Immature natural killer cell (primary cell): ENCODE measurements at regions not wholly inside any gene's neighbourhood (a gene's known extent, or its start where the extent isn't known, plus 50 kb on each side); places are given as distances from the start of the nearest gene placed in this dataset.

Experiments
- DNase-seq, 3 donors: peaks; one replicate each; pipeline ENCODE4 v3.0.0; 2022; ENCODE audit warnings: mixed read lengths in 1 of 3
- H3K27ac Mint-ChIP-seq, 6 donors: one replicate each; pipeline ENCODE4 v1.8.0; 2020; ENCODE audit warnings: mixed read lengths in 6 of 6, mild to moderate bottlenecking in 5 of 6, inconsistent platforms in 4 of 6, moderate library complexity in 3 of 6
- H3K27me3 Mint-ChIP-seq, 3 donors: one replicate each; pipeline ENCODE4 v1.8.0; 2020 to 2021; ENCODE audit warnings: low read depth in 3 of 3, mild to moderate bottlenecking in 3 of 3, mixed read lengths in 3 of 3, moderate library complexity in 3 of 3, inconsistent platforms in 1 of 3
- H3K36me3 Mint-ChIP-seq, 3 donors: one replicate each; pipeline ENCODE4 v1.8.0; 2020; ENCODE audit warnings: mixed read lengths in 3 of 3, inconsistent platforms in 2 of 3, mild to moderate bottlenecking in 2 of 3
- H3K4me1 Mint-ChIP-seq, 2 donors: one replicate each; pipeline ENCODE4 v1.8.0; 2020; ENCODE audit warnings: inconsistent platforms in 2 of 2, mild to moderate bottlenecking in 2 of 2, mixed read lengths in 2 of 2, moderate library complexity in 1 of 2
- H3K4me3 Mint-ChIP-seq, 5 donors: one replicate each; pipeline ENCODE4 v1.8.0; 2020; ENCODE audit warnings: mild to moderate bottlenecking in 5 of 5, mixed read lengths in 5 of 5, inconsistent platforms in 3 of 5, moderate library complexity in 3 of 5
- H3K9me3 Mint-ChIP-seq, 6 donors: one replicate each; pipeline ENCODE4 v1.8.0; 2020; ENCODE audit warnings: mild to moderate bottlenecking in 6 of 6, mixed read lengths in 6 of 6, inconsistent platforms in 4 of 6, moderate library complexity in 3 of 6

- Mint-ChIP-seq H3K4me1 (no peaks in the 10 kb centered on the region), H3K27me3 (no peaks in the 10 kb centered on the region), H3K4me3 (no peak overlapping the region), H3K9me3 (peaks cover 0 to 11% (median under 1%) of the 10 kb centered on the region in 6 donors), H3K27ac (no peak overlapping the region), H3K36me3 (no peaks in the 10 kb centered on the region)
- DNase-seq, result no peak
Measured at GRCh38 chr4:34720571-34720970, 1523.7 kb downstream of the ARAP2 start.

- Mint-ChIP-seq H3K27ac (no peak overlapping the region), H3K9me3 (peaks cover 0 to 10% (median 1%) of the 10 kb centered on the region in 6 donors), H3K27me3 (no peaks in the 10 kb centered on the region), H3K4me3 (no peak overlapping the region), H3K36me3 (no peaks in the 10 kb centered on the region), H3K4me1 (no peaks in the 10 kb centered on the region)
- no peak for DNase-seq
Measured at GRCh38 chr4:34721835-34722234, 1522.5 kb downstream of the ARAP2 start.

- Mint-ChIP-seq H3K4me3 (no peak overlapping the region), H3K27ac (no peak overlapping the region), H3K9me3 (peaks cover 0 to 17% (median 7%) of the 10 kb centered on the region in 6 donors), H3K27me3 (no peaks in the 10 kb centered on the region), H3K36me3 (no peaks in the 10 kb centered on the region), H3K4me1 (no peaks in the 10 kb centered on the region)
- no peak for DNase-seq
Measured at GRCh38 chr4:34723605-34724004, 1520.7 kb downstream of the ARAP2 start.

- Mint-ChIP-seq H3K4me3 (no peak overlapping the region), H3K9me3 (peaks cover 0 to 17% (median 7%) of the 10 kb centered on the region in 6 donors), H3K4me1 (no peaks in the 10 kb centered on the region), H3K27me3 (no peaks in the 10 kb centered on the region), H3K27ac (no peak overlapping the region), H3K36me3 (no peaks in the 10 kb centered on the region)
- no peak for DNase-seq
Measured at GRCh38 chr4:34724491-34724890, 1519.8 kb downstream of the ARAP2 start.

- Mint-ChIP-seq H3K27ac (no peak overlapping the region), H3K27me3 (no peaks in the 10 kb centered on the region), H3K36me3 (no peaks in the 10 kb centered on the region), H3K4me3 (no peak overlapping the region), H3K9me3 (peaks cover 5 to 25% (median 13%) of the 10 kb centered on the region in 6 donors), H3K4me1 (no peaks in the 10 kb centered on the region)
- no peak for DNase-seq
Measured at GRCh38 chr4:34731070-34731469, 1513.2 kb downstream of the ARAP2 start.

GRCh38 chr4:34732176-34732950 is 1512.0 kb downstream of the ARAP2 start:
- H3K27me3 Mint-ChIP-seq, result no peaks in the 10 kb centered on the region
- no peak overlapping the region for H3K27ac Mint-ChIP-seq
- H3K9me3 Mint-ChIP-seq, result peaks cover 5 to 21% (median 12%) of the 10 kb centered on the region in 6 donors
- no peaks in the 10 kb centered on the region for H3K4me1 Mint-ChIP-seq
- H3K4me3 Mint-ChIP-seq, result no peak overlapping the region
- no peaks in the 10 kb centered on the region for H3K36me3 Mint-ChIP-seq
- DNase-seq, result no peak

GRCh38 chr4:34733185-34733941 is 1511.0 kb downstream of the ARAP2 start:
- Mint-ChIP-seq H3K9me3 (peaks cover 5 to 20% (median 8%) of the 10 kb centered on the region in 6 donors), H3K27me3 (no peaks in the 10 kb centered on the region), H3K4me1 (no peaks in the 10 kb centered on the region), H3K4me3 (no peak overlapping the region), H3K27ac (no peak overlapping the region), H3K36me3 (no peaks in the 10 kb centered on the region)
- DNase-seq, result no peak

GRCh38 chr4:34766935-34767334 is 1477.4 kb downstream of the ARAP2 start:
- Mint-ChIP-seq H3K9me3 (peaks cover 5 to 18% (median 7%) of the 10 kb centered on the region in 6 donors), H3K4me3 (no peak overlapping the region), H3K27ac (no peak overlapping the region), H3K27me3 (no peaks in the 10 kb centered on the region), H3K4me1 (no peaks in the 10 kb centered on the region), H3K36me3 (no peaks in the 10 kb centered on the region)
- no peak for DNase-seq

GRCh38 chr4:34767407-34767806 is 1476.9 kb downstream of the ARAP2 start:
- DNase-seq, result no peak
- Mint-ChIP-seq H3K27me3 (no peaks in the 10 kb centered on the region), H3K4me3 (no peak overlapping the region), H3K9me3 (peaks cover 5 to 18% (median 7%) of the 10 kb centered on the region in 6 donors), H3K4me1 (no peaks in the 10 kb centered on the region), H3K36me3 (no peaks in the 10 kb centered on the region), H3K27ac (no peak overlapping the region)

GRCh38 chr4:34771632-34772031 is 1472.7 kb downstream of the ARAP2 start:
- H3K27me3 Mint-ChIP-seq, result no peaks in the 10 kb centered on the region
- no peak for DNase-seq
- no peaks in the 10 kb centered on the region for H3K36me3 Mint-ChIP-seq
- no peak overlapping the region for H3K4me3 Mint-ChIP-seq
- no peaks in the 10 kb centered on the region for H3K4me1 Mint-ChIP-seq
- H3K27ac Mint-ChIP-seq, result no peak overlapping the region
- H3K9me3 Mint-ChIP-seq, result peaks cover 8 to 28% (median 13%) of the 10 kb centered on the region in 6 donors

GRCh38 chr4:34790131-34790530 is 1454.2 kb downstream of the ARAP2 start:
- peaks cover 0 to 22% (median 8%) of the 10 kb centered on the region in 6 donors for H3K9me3 Mint-ChIP-seq
- no peaks in the 10 kb centered on the region for H3K36me3 Mint-ChIP-seq
- H3K27me3 Mint-ChIP-seq, result no peaks in the 10 kb centered on the region
- H3K4me3 Mint-ChIP-seq, result no peak overlapping the region
- H3K27ac Mint-ChIP-seq, result no peak overlapping the region
- no peak for DNase-seq
- H3K4me1 Mint-ChIP-seq, result no peaks in the 10 kb centered on the region

- Mint-ChIP-seq H3K4me1 (no peaks in the 10 kb centered on the region), H3K27ac (no peak overlapping the region), H3K4me3 (no peak overlapping the region), H3K27me3 (no peaks in the 10 kb centered on the region), H3K36me3 (no peaks in the 10 kb centered on the region), H3K9me3 (peaks cover 0 to 31% (median 9%) of the 10 kb centered on the region in 6 donors)
- no peak for DNase-seq
Measured at GRCh38 chr4:34791209-34791608, 1453.1 kb downstream of the ARAP2 start.

GRCh38 chr4:34800953-34801352 is 1443.4 kb downstream of the ARAP2 start:
- peaks cover 0 to 33% (median 16%) of the 10 kb centered on the region in 6 donors for H3K9me3 Mint-ChIP-seq
- no peak for DNase-seq
- no peak overlapping the region for H3K27ac Mint-ChIP-seq
- no peaks in the 10 kb centered on the region for H3K4me1 Mint-ChIP-seq
- no peaks in the 10 kb centered on the region for H3K36me3 Mint-ChIP-seq
- H3K4me3 Mint-ChIP-seq, result no peak overlapping the region
- no peaks in the 10 kb centered on the region for H3K27me3 Mint-ChIP-seq

GRCh38 chr4:34814266-34814665 is 1430.0 kb downstream of the ARAP2 start:
- Mint-ChIP-seq H3K27ac (no peak overlapping the region), H3K4me3 (no peak overlapping the region), H3K36me3 (no peaks in the 10 kb centered on the region), H3K9me3 (peaks cover 0 to 26% (median 13%) of the 10 kb centered on the region in 6 donors), H3K27me3 (no peaks in the 10 kb centered on the region), H3K4me1 (no peaks in the 10 kb centered on the region)
- no peak for DNase-seq
